ENCODE measurements at regions not wholly inside any gene's neighbourhood (a gene's known extent, or its start where the extent isn't known, plus 50 kb on each side); places are given as distances from the start of the nearest gene placed in this dataset.

DNA sequence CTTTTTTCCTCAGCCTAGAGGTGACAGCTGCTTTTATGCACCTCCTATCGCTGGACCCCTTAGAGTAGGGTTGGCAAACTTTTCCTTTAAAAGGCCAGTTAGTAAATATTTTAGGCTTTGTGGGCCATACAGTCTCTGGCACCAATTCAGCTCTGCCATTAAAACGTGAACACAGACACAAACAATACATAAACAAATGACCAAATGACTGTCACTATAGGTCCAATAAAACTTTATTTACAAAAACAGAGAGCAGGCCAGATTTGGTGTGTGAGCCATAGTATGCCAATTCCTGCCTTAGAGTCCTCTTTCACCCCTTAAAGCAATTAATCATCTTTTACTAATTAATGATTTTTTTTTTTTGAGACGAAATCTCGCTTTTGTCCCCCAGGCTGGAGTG lies 61.1 kb upstream of the RPS13 start:
- TF ChIP-seq CTCF (IDR thresholded peaks at IDR 0.05) (no peak), EP300 (IDR thresholded peaks at IDR 0.05) (no peak), POLR2A (IDR thresholded peaks at IDR 0.05) (no peak)

All from tibial nerve (tissue), 4 donors.